Fibroblast of peridontal ligament (primary cell): ENCODE measurements at regions not wholly inside any gene's neighbourhood (a gene's known extent, or its start where the extent isn't known, plus 50 kb on each side); places are given as distances from the start of the nearest gene placed in this dataset.
A peak's percentile ranks its signal among the peaks of the same experiment; 100 is the strongest.
"Not testable (repeated sequence)": the region's sequence is repeated elsewhere in the genome, so short reads cannot be mapped to it uniquely, and the experiment has no call there.

Source experiments
- DNase-seq: peaks from one replicate; pipeline ENCODE4 v3.0.0-alpha.2; 2010; ENCODE audit errors: extremely low read depth

- DNase-seq = no peak
Observed at GRCh38 chr14:86087377-86087776, 557.4 kb downstream of the FLRT2 start.

- no peak for DNase-seq
Observed at GRCh38 chr14:86086962-86087361, 557.0 kb downstream of the FLRT2 start.

- no peak for DNase-seq
Observed at GRCh38 chr14:86084097-86084496, 554.2 kb downstream of the FLRT2 start.

- DNase-seq = no peak
Observed at GRCh38 chr14:86083616-86084015, 553.7 kb downstream of the FLRT2 start.

- no peak for DNase-seq
Observed at GRCh38 chr14:86072116-86072894, 542.4 kb downstream of the FLRT2 start.

- DNase-seq = no peak
Observed at GRCh38 chr14:86066651-86067050, 536.7 kb downstream of the FLRT2 start.

GRCh38 chr14:86065407-86065806 is 535.5 kb downstream of the FLRT2 start:
- no peak for DNase-seq

GRCh38 chr14:86064595-86064994 is 534.7 kb downstream of the FLRT2 start:
- DNase-seq = not testable (repeated sequence)

- peak; percentile 56 for DNase-seq
Observed at GRCh38 chr14:86057018-86057667, 527.2 kb downstream of the FLRT2 start.

GRCh38 chr14:86055512-86056075 is 525.6 kb downstream of the FLRT2 start:
- peak; percentile 31 for DNase-seq

- no peak for DNase-seq
Observed at GRCh38 chr14:86052868-86053267, 522.9 kb downstream of the FLRT2 start.

- DNase-seq = no peak
Observed at GRCh38 chr14:86050757-86051156, 520.8 kb downstream of the FLRT2 start.

GRCh38 chr14:86050072-86050683 is 520.2 kb downstream of the FLRT2 start:
- DNase-seq = no peak

GRCh38 chr14:86039176-86039575 is 509.2 kb downstream of the FLRT2 start:
- DNase-seq = no peak

- peak; percentile 67 for DNase-seq
Observed at GRCh38 chr14:86038387-86039042, 508.6 kb downstream of the FLRT2 start.

- no peak for DNase-seq
Observed at GRCh38 chr14:86035882-86036281, 505.9 kb downstream of the FLRT2 start.

- DNase-seq = no peak
Observed at GRCh38 chr14:86027990-86028389, 498.0 kb downstream of the FLRT2 start.

GRCh38 chr14:86027144-86027543 is 497.2 kb downstream of the FLRT2 start:
- no peak for DNase-seq

GRCh38 chr14:86022031-86022629 is 492.2 kb downstream of the FLRT2 start:
- peak; percentile 62 for DNase-seq

- DNase-seq = no peak
Observed at GRCh38 chr14:86020841-86021240, 490.9 kb downstream of the FLRT2 start.

- DNase-seq = peak; percentile 51
Observed at GRCh38 chr14:86015941-86016340, 486.0 kb downstream of the FLRT2 start.

- peak; percentile 7 for DNase-seq
Observed at GRCh38 chr14:86015511-86015910, 485.6 kb downstream of the FLRT2 start.
